ENCODE measurements at regions not wholly inside any gene's neighbourhood (a gene's known extent, or its start where the extent isn't known, plus 50 kb on each side); places are given as distances from the start of the nearest gene placed in this dataset.
"Not testable (repeated sequence)": the region's sequence is repeated elsewhere in the genome, so short reads cannot be mapped to it uniquely, and the experiment has no call there.

DNA sequence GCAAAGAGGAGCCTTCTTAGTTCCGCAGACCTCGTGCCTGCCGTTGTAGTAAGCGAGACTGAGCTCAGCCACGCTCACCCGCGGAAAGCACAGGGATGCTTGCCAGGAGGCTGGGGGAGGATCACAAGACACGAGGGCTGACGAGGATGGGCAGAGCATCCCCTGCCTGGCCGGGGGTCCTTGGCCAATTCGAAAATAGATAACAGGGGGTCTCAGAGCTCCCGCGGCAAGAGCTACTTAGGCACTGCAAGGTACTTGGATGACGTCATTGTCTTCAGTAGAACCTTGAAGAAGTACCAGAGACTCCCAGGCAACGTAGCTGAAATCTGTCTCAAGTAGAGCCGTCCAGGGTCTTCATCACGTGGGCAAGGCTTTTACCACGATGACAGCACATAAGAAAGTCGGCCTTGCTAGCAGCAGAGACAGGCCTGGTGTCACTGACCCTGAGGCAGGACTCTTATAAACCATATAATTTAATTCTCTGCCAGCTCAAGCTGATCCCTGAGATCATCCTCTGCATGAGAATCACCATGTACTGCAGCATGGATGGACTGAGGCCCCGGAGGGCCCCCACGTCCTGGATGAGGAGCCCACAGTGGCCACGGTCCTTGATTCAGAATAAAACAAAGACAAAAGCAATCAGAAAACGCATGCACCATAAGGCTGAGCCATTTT lies 81.9 kb downstream of the TMEM18 start:
- no peak for ATAC-seq

DNA sequence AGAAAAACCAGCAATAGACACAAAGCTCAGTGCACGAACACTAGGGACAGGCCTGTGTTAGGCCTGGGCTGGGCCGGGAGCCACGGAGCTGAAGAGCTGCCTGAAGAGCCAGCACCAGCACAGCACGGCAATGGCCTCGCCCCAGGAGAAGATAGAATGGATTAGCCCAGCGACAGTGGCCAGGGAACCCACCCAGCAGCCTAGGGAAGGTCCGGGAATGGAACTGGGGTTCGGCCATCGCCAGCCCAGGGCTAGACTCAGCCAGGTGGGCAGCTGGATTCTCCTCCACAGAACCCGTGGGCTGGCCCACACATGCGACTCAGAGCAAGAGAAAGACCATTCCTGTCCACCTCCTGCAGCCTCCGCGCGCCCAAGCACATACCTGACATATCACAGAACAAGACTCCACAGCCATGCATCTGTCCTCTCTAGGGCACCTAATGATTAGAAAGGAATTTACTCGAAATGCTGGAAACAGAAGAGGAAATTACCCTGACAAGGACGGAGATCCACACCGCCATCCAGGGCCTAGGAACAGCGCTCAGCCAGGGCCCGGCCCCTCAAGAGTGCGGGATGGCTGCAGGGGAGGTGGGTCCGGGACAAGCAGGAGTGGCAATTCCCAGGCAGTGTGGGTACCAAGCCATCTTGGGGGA lies 82.8 kb downstream of the TMEM18 start:
- ATAC-seq = no peak

DNA sequence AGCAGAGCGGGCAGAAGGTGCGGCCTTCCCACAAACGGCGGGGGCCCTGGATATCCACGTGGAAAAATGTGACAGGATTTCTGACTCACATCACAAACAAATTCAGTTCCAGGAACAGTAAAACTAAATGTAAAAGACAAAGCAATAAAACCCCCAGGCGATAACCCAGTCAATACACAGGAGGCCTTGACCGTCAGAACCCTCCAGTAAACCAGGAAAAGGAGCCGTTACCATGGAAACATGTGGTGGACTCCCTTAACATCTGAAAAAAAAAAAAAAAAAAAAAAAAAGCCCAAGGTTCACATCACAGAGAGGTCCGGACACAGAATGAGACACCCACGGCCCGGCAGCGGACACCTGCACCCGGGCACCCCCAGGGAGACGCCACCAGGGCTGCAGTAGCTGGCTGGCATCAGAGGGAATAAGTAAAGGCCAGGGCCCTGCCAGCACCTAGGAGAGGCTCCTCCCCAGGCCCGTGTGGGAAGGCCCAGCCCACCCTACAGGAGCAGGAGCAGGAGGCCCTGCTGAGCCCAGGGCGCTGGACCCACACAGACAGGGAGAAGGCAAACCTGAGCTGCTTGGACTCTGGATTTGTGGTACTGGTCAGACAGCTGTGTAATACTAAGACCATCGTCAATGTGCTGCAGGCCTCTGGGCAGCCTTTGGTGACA lies 83.7 kb downstream of the TMEM18 start:
- no peak for ATAC-seq

DNA sequence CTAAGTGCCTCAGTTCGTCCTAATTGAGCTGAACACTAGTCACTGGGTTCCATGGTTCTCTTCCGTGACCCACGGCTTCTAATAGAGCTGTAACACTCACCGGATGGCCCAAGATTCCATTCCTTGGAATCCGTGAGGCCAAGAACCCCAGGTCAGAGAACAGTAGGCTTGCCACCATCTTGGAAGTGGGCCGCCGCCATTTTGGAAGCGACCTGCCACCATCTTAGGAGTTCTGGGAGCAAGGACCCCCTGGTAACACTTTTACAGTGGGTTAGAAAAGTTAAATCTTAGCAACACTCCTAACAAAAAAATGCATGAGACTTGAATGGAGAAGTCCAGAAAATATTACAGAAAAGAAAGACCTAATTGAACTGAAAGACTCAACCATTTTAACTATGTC lies 84.5 kb downstream of the TMEM18 start:
- ATAC-seq = no peak

DNA sequence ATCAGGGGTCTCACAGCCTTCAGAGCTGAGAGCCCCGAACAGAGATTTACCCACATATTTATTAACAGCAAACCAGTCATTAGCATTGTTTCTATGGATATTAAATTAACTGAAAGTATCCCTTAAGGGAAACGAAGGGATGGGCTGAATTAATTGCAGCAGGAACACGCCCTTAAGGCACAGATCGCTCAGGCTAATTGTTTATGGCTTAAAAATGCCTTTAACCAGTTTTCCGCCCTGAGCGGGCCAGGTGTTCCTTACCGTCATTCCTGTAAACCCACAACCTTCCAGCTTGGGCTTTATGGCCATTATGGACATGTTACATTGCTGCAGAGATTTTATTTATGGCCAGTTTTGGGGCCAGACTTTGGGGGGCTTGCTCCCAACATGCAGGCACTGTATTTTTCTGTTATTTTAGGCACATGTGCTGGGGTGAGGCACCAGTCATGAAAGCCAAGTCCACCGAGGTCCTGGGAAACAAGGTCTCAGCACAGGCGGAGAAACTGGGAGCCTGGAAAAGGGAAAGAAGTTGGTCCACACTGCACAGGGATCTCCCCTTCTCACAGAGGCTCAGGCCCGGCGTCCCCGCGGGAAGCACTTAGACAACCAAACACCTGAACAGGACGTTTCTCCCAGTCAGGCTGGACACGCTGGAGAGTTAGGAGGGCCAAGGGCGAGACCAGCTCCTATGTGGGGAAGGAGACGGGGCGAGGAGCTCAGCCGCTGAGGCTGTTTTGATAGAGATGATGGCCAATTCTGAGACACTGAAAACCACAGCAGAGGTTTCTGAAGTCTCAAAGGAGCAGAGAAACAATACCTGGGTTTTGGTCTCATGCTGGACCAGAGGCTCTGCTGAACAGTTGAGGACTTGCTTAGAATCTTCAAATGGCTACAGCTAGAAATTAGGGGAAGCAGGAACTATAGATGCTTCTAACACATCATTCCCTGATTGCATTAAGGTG lies 86.7 kb downstream of the TMEM18 start:
- no peak for ATAC-seq

DNA sequence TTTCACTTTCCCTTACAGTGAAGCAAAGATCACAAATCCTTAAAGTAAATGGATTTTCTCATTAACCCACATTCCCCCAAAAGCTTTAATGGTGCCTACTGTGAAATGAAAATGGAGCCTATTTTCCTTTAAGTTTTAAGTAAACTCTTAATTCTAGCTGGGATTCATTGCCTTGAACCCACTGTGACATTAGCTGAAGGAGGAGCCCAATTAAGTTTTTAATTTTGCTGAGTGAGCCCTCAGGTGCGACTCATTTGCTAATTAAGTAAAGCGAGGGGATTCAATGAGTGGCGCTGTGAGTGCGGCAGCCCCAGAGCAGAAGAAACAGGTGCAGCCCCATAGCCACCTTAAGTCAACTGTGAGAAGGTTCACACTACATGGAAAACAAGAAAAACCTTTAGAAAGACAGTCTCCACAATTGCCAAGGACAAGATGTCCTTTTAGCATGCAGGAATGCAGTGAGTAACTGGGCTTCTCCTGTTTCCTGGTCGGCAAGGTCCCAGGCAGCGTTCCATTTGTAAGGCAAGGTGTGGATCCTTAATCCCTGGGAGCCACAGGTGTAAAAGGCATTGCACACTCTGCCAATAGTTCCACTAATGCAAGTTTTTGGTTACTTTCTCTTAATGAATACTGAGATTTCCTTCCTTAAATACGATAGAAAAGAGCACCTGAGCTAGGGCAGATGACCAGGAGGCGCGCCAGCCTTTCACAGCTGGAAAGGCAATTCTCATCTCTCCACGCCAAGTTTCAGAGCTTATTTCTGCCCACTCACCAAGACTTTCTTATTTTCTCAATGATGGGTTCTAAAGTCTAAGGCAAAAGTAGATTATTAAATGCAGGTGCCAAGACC lies 87.7 kb downstream of the TMEM18 start:
- peak; percentile 92 for ATAC-seq

DNA sequence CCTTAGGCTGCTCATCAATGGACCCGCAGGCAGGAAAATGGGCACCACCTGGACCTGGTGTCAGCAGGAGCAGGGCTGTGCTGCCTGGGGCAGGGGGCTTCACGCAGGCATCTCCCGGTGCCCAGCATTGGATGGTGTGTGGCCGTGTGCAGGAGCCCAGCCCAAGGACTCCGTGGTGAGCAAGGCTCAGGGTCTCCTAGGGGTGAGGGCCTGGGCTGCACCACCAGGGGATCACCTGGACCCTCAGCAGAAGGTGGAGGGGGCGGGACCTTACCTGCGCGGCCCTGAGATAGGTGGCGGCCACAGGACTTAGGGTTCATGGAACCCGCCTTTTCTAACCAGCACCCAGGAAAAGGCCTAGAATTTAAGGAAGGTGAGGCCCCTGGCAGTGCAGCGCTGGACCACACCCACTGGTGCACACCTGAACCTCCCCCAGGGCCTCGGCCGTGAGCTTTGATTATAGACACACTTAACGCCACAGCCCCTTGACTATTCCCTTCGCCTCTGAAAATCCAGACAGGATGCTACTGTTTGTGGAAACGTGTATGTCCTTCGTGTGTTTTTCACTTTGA lies 89.0 kb downstream of the TMEM18 start:
- no peak for ATAC-seq

DNA sequence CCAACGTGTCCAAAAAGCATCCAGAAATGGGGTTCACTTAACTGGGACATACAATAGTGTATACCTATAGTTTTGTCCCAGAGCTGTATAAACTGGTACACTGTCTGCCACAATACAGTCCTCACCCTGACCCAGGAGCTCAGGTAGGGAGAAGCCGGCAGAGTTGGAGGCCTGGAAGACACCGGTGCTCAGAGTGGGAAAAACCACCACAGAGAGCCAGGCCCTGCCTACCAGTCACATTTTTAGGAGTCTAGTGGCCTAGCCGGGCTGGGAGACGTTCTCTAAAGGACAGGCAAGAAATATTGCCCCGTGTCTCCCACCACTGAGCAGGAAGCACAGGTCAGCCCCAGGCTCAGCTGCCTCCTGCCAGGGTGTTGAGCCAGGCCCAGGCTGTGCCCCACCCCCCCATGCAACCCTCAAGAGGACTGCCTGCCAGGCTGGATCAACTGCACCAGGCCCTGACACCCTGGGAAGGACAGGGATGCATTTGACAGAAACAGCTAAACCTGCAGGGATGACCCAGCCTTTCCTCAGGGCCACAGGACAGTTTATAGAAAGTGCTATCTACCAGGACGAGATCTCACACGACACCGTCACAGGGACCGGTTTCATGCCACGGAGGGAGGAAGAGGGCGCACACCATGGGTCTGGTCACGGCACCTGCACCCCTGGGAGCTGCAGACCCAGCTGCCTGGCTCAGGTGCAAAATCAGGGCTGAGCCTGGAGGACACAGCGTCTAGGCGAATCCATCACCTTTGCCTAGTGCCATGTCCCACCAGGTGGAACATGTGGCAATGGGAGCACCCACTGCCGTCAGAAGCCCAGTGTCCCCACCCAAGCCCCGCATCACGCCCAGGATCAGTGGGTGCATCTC lies 89.9 kb downstream of the TMEM18 start:
- ATAC-seq = no peak

DNA sequence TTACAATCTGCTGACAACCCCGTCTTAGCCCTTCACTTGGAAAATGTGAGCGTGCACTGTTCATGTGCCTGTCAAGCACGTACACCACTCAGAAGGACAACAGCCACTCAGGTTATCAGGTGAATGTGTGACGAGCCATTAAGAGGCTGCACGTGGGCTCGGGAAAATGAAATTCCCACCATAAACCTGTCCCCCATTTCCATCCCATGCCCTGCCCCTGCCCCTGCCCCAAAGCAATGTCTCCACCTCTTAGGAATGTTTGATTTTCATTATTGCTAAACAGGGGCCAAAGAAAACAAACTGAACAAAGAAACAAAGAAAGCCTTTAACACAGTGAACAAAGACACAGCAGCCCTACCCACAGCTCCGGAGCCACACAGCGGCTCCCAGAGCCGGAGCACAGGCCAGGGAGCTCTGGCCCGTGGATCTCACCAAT lies 90.5 kb downstream of the TMEM18 start:
- ATAC-seq = no peak

DNA sequence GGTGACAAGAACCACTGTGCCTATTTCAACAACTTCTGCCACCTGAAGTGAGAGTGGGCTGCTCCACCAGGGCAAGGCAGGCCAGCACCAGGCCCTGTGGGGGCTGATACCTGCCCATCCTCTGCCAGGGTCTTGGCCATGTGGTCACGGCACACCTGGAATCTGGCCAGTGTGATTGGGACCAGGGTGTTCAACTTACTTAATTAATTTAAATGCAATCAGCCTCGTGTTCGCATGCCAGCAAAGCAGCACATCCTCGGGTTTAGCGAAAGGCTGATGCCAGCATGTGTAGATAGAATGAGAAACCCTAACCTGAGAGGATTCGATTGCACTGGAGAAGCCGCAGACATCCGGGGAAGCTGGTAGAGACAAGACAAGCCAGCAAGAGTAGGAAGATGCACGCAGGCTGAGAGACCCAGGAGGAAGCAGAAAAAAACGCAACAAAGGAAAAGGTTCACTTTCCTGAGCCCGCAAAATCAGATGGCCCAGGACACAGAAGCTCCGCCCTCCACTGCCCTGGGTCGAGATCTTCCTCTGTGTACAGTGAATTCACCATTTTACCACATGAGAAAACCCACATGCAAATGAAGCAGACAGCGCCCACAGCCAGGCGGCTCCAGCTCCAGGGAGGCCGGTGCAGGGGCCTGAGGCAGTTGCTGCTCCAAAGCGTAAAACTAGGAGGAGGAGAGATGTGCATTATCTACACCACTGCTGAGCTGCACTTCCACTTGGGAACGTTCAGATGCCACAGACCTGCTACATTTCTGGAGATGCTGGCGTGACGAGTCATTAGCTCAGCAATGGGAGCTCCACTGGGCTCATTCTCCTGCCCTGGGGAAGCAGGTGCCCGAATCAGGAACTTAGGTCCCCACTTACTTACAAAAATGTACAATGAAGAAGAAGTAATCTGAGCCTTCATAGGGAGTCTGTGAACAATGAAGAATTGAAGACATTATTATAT lies 92.1 kb downstream of the TMEM18 start:
- no peak for ATAC-seq

DNA sequence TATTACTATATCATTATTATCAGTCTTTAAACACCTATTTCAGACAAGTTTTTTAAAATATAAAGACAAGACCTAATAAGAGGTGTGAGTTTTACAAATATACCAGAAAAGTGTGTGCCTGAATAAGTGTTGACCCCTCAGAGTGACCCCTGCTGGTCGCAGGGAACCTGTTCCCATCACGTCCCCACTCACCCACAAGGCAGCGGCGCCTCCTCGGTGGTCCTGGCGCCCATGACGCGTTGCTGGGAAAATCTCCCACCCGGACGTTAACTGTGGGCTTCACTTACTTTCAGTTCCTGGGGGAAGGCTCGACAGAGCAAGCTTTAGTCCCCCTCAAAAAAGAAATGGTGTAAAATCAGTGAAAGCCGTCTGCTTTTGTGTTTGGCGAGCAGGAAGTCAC lies 93.5 kb downstream of the TMEM18 start:
- no peak for ATAC-seq

DNA sequence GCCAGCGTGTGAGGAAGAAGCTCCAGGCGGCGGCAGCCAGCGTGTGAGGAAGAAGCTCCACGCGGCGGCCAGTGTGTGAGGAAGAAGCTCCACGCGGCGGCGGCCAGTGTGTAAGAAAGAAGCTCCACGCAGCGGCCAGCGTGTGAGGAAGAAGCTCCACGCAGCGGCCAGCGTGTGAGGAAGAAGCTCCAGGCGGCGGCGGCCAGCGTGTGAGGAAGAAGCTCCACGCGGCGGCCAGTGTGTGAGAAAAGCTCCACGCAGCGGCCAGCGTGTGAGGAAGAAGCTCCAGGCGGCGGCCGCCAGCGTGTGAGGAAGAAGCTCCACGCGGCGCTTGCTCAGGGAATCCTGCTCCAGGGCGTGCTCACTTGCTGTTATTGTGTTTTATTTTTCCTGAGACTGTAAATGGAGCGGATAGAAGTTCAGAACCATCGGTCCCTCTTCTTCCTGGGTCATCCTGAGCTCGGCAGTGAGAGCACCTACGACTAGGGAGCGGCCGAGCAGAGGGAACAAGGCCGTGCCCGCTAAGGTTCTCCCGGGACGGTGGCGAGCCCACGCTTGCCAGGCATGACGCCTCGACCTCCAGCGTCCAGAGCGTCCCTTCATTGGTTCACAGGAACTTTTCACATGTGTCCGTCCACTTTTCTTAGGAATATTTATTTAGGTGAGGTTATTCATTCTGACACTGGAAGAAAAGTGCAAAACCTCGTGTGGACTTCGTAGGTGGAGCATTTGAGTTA lies 94.2 kb downstream of the TMEM18 start:
- no peak for ATAC-seq

DNA sequence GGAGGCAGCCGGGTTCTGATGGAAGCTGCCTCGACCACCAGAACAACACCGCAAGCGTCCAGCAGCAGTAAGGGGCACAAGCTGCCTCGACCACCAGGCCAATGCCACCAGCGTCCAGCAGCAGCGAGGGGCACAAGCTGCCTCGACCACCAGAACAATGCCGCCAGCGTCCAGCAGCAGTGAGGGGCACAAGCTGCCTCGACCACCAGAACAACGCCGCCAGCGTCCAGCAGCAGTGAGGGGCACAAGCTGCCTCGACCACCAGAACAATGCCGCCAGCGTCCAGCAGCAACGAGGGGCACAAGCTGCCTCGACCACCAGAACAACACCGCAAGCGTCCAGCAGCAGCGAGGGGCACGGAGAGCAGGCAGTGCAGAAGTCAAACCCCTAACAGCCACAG lies 94.9 kb downstream of the TMEM18 start:
- ATAC-seq = not testable (repeated sequence)

DNA sequence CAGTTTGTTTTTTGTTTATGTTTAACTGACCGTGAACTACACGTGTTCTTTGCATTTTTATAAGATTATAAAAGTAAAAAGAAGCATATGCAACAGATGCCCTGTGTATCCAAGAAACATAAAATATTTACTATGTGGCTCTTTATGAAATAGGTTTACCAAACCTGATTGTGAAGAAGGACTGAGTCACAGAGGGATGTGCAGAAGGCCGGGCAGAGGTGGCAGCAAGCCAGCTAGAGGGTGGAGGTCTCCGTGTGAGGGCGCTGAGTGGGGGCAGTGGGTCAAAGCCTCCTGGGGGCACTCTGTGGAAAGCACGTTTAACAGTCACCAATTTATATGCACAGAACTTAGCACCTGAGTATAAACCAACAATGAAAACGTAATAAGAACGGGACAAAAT lies 97.2 kb downstream of the TMEM18 start:
- no peak for ATAC-seq

DNA sequence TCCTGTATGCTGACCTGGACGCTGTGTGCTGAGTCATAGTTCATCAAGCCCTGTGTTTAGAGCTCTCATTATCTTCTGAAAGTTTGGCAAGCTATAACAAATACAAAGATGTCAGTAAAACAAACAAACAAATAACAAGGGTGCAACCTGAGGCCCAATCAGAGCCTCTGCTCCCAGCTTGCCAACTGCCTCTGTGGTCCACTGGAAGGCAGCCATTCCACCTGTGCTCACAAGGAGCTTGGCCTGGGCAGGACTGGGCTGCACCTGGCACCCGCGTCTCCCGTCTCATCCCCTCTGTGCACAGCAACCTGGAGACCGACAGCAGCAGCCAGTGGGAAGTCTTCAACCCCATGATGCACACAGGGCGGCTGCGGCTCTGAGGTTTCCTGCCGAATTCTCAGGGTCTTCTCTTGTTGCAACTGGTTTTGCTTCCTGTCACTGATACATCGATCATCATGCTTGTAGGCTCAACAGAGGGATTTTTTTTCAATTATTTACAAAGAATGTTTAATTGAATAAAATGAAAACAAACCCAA lies 97.8 kb downstream of the TMEM18 start:
- ATAC-seq = no peak

DNA sequence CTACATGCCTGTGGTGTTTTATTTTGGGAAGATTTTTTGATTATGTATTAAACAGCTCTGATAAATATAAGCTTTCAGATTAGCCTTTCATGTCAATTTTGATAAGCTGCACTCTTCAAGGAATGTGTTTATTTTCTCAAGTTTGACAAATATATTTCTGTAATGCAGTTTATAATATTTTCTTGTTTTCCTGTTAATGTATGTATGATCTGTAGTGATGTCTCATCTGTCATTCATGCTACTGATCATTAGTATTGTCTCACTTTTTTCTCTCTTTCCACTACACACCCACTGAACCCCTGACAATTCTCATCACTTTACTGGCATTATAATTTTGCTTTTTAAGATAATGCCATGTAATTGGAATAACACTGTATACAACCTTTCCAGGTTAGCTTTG lies 100.9 kb downstream of the TMEM18 start:
- no peak for ATAC-seq

DNA sequence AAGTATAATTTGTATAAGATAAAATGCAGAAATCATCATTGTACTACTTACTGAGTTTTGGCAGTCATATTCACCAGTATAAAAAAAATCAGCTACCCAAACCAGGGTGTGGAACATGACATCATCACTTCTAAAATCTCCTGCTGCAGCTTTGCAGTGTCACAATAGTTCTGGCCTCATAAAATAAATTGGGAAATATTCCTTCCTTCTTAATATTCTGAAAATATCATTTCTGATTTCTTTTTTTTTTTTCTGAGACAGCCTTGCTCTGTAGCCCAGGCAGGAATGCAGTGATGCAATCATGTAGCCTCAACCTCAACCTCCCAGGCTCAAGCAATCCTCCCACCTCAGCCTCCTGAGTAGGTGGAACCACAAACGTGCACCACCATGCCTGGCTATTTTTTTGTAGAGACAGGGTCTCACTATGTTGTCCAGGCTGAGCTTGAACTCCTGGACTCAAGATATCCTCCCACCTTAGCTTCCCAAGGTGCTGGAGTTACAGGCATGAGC lies 101.4 kb downstream of the TMEM18 start:
- no peak for ATAC-seq

Data from esophagus mucosa (tissue), 1 donor.